ENCODE measurements at regions not wholly inside any gene's neighbourhood (a gene's known extent, or its start where the extent isn't known, plus 50 kb on each side); places are given as distances from the start of the nearest gene placed in this dataset.

DNA sequence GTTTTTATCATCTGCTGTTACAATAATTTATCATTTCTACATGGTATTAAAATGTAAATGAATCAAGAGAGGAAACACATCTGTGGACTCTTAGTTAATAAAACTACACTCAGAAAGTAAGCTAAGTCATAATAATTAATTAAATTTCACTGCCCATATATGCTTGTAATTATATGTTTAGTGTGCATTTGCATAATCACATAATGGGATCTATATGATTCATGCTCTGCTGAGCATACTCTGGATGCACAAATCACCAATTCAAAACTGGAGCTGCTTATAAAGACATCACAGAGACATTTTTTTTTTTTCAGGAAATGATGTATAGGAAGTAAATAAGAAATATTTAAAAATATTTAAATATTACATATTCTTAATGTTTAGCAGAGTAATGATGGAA lies 151.6 kb upstream of the STEAP4 start:
- TF ChIP-seq, protein P1, sequence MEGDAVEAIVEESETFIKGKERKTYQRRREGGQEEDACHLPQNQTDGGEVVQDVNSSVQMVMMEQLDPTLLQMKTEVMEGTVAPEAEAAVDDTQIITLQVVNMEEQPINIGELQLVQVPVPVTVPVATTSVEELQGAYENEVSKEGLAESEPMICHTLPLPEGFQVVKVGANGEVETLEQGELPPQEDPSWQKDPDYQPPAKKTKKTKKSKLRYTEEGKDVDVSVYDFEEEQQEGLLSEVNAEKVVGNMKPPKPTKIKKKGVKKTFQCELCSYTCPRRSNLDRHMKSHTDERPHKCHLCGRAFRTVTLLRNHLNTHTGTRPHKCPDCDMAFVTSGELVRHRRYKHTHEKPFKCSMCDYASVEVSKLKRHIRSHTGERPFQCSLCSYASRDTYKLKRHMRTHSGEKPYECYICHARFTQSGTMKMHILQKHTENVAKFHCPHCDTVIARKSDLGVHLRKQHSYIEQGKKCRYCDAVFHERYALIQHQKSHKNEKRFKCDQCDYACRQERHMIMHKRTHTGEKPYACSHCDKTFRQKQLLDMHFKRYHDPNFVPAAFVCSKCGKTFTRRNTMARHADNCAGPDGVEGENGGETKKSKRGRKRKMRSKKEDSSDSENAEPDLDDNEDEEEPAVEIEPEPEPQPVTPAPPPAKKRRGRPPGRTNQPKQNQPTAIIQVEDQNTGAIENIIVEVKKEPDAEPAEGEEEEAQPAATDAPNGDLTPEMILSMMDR (IDR thresholded peaks at IDR 0.05; ENCODE audit: unreplicated experiment), result no peak
- peaks cover 10% of the 10 kb centered on the region for H3K27me3 Mint-ChIP-seq (ENCODE audit: insufficient read depth, unreplicated experiment)
- ChIA-PET POLR2A (no interaction called here), CTCF (interaction anchor here (0.5 to 0.6 kb wide), 3 partner anchors 222 to 1057 kb away, joined by 3 to 4 read pairs (median 3); no protein-coding TSS in a partner anchor)
- intact Hi-C loops (cut with micrococcal nuclease), result no loop called here
- H3K27ac Mint-ChIP-seq (ENCODE audit: low read depth, unreplicated experiment), result no peak overlapping the region
- H3K9me3 Mint-ChIP-seq (ENCODE audit: unreplicated experiment), result no peaks in the 10 kb centered on the region
- no peaks in the 10 kb centered on the region for H3K36me3 Mint-ChIP-seq (ENCODE audit: insufficient read depth, unreplicated experiment)
- H3K4me3 Mint-ChIP-seq (ENCODE audit: unreplicated experiment), result no peak overlapping the region
- peaks cover 11% of the 10 kb centered on the region for H3K4me1 Mint-ChIP-seq (ENCODE audit: insufficient read depth, unreplicated experiment)
- DNase-seq (ENCODE audit: unreplicated experiment), result no peak
- no TSS peak for BruUV-seq (replicated peaks)

DNA sequence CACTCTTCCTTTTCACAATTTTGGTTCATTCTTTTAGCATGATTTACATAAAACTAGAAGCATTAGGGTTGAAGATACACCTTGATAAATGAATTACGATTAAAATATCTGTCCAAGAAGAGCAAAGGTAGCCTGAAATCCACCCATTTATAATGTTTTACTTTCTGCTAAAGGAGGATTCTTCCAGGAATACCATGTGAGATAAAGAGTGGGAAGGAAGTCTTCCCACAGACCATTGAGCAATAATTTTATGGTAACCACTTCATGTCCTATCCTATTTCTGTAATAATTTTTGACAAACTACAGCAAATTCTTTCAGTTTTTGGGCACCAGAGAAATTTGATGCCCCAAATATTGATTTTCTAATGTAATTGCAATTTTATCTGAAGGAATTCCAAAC lies 150.6 kb upstream of the STEAP4 start:
- Mint-ChIP-seq H3K36me3 (ENCODE audit: insufficient read depth, unreplicated experiment) (no peaks in the 10 kb centered on the region), H3K4me1 (ENCODE audit: insufficient read depth, unreplicated experiment) (peaks cover 11% of the 10 kb centered on the region), H3K4me3 (ENCODE audit: unreplicated experiment) (no peak overlapping the region), H3K9me3 (ENCODE audit: unreplicated experiment) (no peaks in the 10 kb centered on the region), H3K27me3 (ENCODE audit: insufficient read depth, unreplicated experiment) (peaks cover 10% of the 10 kb centered on the region), H3K27ac (ENCODE audit: low read depth, unreplicated experiment) (no peak overlapping the region)
- ChIA-PET CTCF (no interaction called here), POLR2A (no interaction called here)
- BruUV-seq (replicated peaks), result no TSS peak
- intact Hi-C loops (cut with micrococcal nuclease), result no loop called here
- TF ChIP-seq, protein P1 (IDR thresholded peaks at IDR 0.05; ENCODE audit: unreplicated experiment), result no peak
- no peak for DNase-seq (ENCODE audit: unreplicated experiment)

DNA sequence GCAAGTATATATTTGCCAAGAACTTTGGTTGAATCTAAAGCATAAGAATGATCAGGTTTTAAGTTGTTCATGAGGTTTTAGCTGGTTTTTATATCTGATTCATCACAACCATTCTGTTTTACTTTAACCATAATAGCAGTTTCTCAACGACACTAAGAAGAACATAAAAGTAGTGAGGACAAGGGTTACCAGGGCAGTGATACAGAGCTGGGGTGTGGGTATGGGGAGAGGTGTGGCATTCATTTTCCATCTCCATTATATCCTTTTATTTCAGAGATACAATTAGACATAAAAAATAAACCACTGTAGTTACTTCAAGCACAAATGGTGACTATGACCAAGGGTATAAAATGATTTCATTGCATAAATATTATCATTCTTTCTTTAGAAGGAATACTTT lies 149.8 kb upstream of the STEAP4 start:
- intact Hi-C loops (cut with micrococcal nuclease), result no loop called here
- BruUV-seq (replicated peaks), result no TSS peak
- TF ChIP-seq, protein P1 (IDR thresholded peaks at IDR 0.05; ENCODE audit: unreplicated experiment), result no peak
- peaks cover 11% of the 10 kb centered on the region for H3K4me1 Mint-ChIP-seq (ENCODE audit: insufficient read depth, unreplicated experiment)
- CTCF ChIA-PET, result interaction anchor here (0.5 kb wide), 1 partner anchor 249 kb away, joined by 3 read pairs; no protein-coding TSS in a partner anchor
- DNase-seq (ENCODE audit: unreplicated experiment), result no peak
- peaks cover 5% of the 10 kb centered on the region for H3K27me3 Mint-ChIP-seq (ENCODE audit: insufficient read depth, unreplicated experiment)
- H3K36me3 Mint-ChIP-seq (ENCODE audit: insufficient read depth, unreplicated experiment), result no peaks in the 10 kb centered on the region
- no peaks in the 10 kb centered on the region for H3K9me3 Mint-ChIP-seq (ENCODE audit: unreplicated experiment)
- H3K4me3 Mint-ChIP-seq (ENCODE audit: unreplicated experiment), result no peak overlapping the region
- no peak overlapping the region for H3K27ac Mint-ChIP-seq (ENCODE audit: low read depth, unreplicated experiment)
- POLR2A ChIA-PET, result interaction anchor here (0.7 kb wide), 1 partner anchor 339 kb away, joined by 3 read pairs; the partner anchor contains the start of gene TEX47

DNA sequence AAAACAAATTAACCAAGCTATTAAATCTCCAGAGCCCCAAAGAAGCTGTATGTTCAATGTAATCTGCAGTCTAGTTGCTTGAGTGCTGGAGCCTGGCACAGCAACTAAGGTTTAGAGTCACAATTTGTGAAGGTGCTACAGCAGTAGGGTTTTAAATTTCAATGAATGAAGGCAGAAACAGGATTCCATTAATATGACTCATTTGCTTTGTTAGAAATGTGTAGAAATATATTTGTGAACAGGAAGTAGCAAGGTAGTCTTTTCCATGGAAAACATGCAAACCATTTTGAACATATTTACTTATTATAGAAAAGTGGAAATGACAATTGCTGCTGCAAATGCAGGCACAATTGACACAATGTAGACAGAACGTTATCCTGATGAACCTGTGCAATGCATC lies 149.0 kb upstream of the STEAP4 start:
- TF ChIP-seq, protein P1 (IDR thresholded peaks at IDR 0.05; ENCODE audit: unreplicated experiment), result no peak
- H3K4me1 Mint-ChIP-seq (ENCODE audit: insufficient read depth, unreplicated experiment), result peaks cover 11% of the 10 kb centered on the region
- POLR2A ChIA-PET, result no interaction called here

More for the DNA sequence above, 149.0 kb upstream of the STEAP4 start:
- H3K27ac Mint-ChIP-seq (ENCODE audit: low read depth, unreplicated experiment), result no peak overlapping the region
- no TSS peak for BruUV-seq (replicated peaks)
- no peaks in the 10 kb centered on the region for H3K9me3 Mint-ChIP-seq (ENCODE audit: unreplicated experiment)
- H3K4me3 Mint-ChIP-seq (ENCODE audit: unreplicated experiment), result no peak overlapping the region
- H3K36me3 Mint-ChIP-seq (ENCODE audit: insufficient read depth, unreplicated experiment), result no peaks in the 10 kb centered on the region
- intact Hi-C loops (cut with micrococcal nuclease), result no loop called here
- no peaks in the 10 kb centered on the region for H3K27me3 Mint-ChIP-seq (ENCODE audit: insufficient read depth, unreplicated experiment)
- peak; percentile 20 for DNase-seq (ENCODE audit: unreplicated experiment)
- CTCF ChIA-PET, result interaction anchor here (1.1 kb wide), 1 partner anchor 15 kb away, joined by 3 read pairs; no protein-coding TSS in a partner anchor
